ENCODE measurements at regions not wholly inside any gene's neighbourhood (a gene's known extent, or its start where the extent isn't known, plus 50 kb on each side); places are given as distances from the start of the nearest gene placed in this dataset.

DNA sequence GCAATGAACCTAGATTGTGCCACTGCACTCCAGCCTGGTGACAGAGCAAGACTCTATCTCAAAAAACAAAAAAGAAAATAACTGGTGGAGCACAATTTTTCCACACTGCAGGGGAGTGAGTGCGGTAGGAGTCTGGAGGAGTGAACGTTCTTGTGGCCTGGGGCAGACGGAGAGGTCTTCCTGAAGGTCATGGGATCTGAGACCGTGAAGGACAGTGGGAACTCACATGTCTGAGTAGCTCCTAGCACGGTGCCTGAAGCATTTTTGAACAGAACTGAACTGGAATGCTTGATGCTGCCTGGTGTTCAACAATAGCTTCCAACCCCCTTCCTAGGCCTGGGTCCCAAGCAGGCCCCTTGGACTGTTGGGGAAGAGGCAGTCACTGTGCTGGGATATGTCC, 84.3 kb upstream of the PODXL start:
- H3K79me2 ChIP-seq (ENCODE audit: insufficient read depth, low read length) = no peaks in the 10 kb centered on the region
- no peaks in the 10 kb centered on the region for H3K4me1 ChIP-seq (ENCODE audit: insufficient read depth, low read length)
- no peak overlapping the region for H3K9ac ChIP-seq (ENCODE audit: low read length)
- H2AFZ ChIP-seq (ENCODE audit: low read depth, low read length) = no peak overlapping the region
- FAIRE-seq (no peak), DNase-seq (ENCODE audit: low read depth) (no peak)
- no peak overlapping the region for H3K27ac ChIP-seq (ENCODE audit: low read depth, low read length)
- Mint-ChIP-seq H3K4me3 (ENCODE audit: unreplicated experiment) (no peak overlapping the region), H3K27me3 (ENCODE audit: low read depth, unreplicated experiment) (peaks cover 22% of the 10 kb centered on the region), H3K9me3 (ENCODE audit: unreplicated experiment) (no peaks in the 10 kb centered on the region), H3K27ac (ENCODE audit: unreplicated experiment) (no peak overlapping the region), H3K4me1 (ENCODE audit: low read depth, unreplicated experiment) (peaks cover 10% of the 10 kb centered on the region), H3K36me3 (ENCODE audit: low read depth, unreplicated experiment) (no peaks in the 10 kb centered on the region)
- no peak overlapping the region for H3K4me2 ChIP-seq (ENCODE audit: low read length)
- no peaks in the 10 kb centered on the region for H4K20me1 ChIP-seq (ENCODE audit: insufficient read depth, low read length)
- H3K9me3 ChIP-seq (ENCODE audit: insufficient read depth, low read depth, low read length) = no peaks in the 10 kb centered on the region
- no peak overlapping the region for H3K4me3 ChIP-seq (ENCODE audit: insufficient read depth, low read depth, low read length)
- H3K36me3 ChIP-seq (ENCODE audit: insufficient read depth, low read length) = no peaks in the 10 kb centered on the region
- H3K27me3 ChIP-seq (ENCODE audit: insufficient read depth, low read length) = no peaks in the 10 kb centered on the region
- TF ChIP-seq EZH2 (IDR thresholded peaks at IDR 0.05; ENCODE audit: insufficient read depth, low read length) = no peak
- TF ChIP-seq, protein P1, sequence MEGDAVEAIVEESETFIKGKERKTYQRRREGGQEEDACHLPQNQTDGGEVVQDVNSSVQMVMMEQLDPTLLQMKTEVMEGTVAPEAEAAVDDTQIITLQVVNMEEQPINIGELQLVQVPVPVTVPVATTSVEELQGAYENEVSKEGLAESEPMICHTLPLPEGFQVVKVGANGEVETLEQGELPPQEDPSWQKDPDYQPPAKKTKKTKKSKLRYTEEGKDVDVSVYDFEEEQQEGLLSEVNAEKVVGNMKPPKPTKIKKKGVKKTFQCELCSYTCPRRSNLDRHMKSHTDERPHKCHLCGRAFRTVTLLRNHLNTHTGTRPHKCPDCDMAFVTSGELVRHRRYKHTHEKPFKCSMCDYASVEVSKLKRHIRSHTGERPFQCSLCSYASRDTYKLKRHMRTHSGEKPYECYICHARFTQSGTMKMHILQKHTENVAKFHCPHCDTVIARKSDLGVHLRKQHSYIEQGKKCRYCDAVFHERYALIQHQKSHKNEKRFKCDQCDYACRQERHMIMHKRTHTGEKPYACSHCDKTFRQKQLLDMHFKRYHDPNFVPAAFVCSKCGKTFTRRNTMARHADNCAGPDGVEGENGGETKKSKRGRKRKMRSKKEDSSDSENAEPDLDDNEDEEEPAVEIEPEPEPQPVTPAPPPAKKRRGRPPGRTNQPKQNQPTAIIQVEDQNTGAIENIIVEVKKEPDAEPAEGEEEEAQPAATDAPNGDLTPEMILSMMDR (IDR thresholded peaks at IDR 0.05; ENCODE audit: insufficient read depth, low read depth, low read length) = no peak

DNA sequence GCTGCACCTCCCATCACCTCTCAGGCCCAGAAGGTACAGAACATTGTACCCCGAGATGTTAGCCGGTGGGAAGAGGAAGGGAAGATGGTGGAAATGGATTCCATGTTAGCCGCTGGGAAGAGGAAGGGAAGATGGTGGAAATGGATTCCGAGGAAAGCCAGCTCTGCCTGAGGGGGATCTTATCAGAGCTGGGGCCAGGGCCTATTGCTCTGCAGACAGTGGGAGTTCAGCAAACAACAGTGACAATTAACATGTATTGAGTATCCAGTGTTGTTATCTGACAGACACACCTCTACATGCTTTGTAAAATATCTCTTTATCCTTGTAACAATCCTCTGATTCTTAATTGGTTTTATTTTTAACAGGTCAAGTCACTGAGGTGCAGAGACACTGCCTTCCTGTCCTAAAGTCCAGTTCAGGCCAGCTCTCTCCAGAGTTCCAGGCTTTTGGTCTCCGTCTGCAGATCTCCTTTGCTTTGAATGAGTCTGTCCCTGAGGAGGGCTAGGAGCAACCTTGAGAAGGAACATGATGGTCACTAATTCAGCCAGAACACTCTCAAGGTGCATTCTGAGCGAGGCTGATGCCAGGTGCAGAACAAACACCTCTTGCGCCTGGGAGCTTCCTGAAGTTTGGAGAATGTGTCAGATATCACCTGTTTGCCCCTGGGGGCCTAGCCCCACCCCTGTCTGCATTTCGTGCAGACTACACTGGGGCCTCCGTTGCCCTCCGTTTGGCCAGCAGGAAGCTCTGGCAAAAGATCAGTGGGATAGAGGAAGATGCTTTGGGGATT, 82.4 kb upstream of the PODXL start:
- Mint-ChIP-seq H3K4me3 (ENCODE audit: unreplicated experiment) (no peak overlapping the region), H3K27me3 (ENCODE audit: low read depth, unreplicated experiment) (peaks cover 22% of the 10 kb centered on the region), H3K4me1 (ENCODE audit: low read depth, unreplicated experiment) (peaks cover 12% of the 10 kb centered on the region), H3K27ac (ENCODE audit: unreplicated experiment) (no peak overlapping the region), H3K9me3 (ENCODE audit: unreplicated experiment) (no peaks in the 10 kb centered on the region), H3K36me3 (ENCODE audit: low read depth, unreplicated experiment) (no peaks in the 10 kb centered on the region)
- H3K4me3 ChIP-seq (ENCODE audit: insufficient read depth, low read depth, low read length) = no peak overlapping the region
- no peak overlapping the region for H3K27ac ChIP-seq (ENCODE audit: low read depth, low read length)
- no peak for TF ChIP-seq EZH2 (IDR thresholded peaks at IDR 0.05; ENCODE audit: insufficient read depth, low read length)
- TF ChIP-seq, protein P1 (IDR thresholded peaks at IDR 0.05; ENCODE audit: insufficient read depth, low read depth, low read length) = no peak
- H3K9me3 ChIP-seq (ENCODE audit: insufficient read depth, low read depth, low read length) = no peaks in the 10 kb centered on the region
- no peaks in the 10 kb centered on the region for H3K27me3 ChIP-seq (ENCODE audit: insufficient read depth, low read length)
- no peak overlapping the region for H2AFZ ChIP-seq (ENCODE audit: low read depth, low read length)
- no peak overlapping the region for H3K4me2 ChIP-seq (ENCODE audit: low read length)
- H3K9ac ChIP-seq (ENCODE audit: low read length) = no peak overlapping the region
- H3K79me2 ChIP-seq (ENCODE audit: insufficient read depth, low read length) = no peaks in the 10 kb centered on the region
- peaks cover 3% of the 10 kb centered on the region for H3K4me1 ChIP-seq (ENCODE audit: insufficient read depth, low read length)
- H4K20me1 ChIP-seq (ENCODE audit: insufficient read depth, low read length) = no peaks in the 10 kb centered on the region
- DNase-seq (ENCODE audit: low read depth) (no peak), FAIRE-seq (no peak)
- H3K36me3 ChIP-seq (ENCODE audit: insufficient read depth, low read length) = no peaks in the 10 kb centered on the region

DNA sequence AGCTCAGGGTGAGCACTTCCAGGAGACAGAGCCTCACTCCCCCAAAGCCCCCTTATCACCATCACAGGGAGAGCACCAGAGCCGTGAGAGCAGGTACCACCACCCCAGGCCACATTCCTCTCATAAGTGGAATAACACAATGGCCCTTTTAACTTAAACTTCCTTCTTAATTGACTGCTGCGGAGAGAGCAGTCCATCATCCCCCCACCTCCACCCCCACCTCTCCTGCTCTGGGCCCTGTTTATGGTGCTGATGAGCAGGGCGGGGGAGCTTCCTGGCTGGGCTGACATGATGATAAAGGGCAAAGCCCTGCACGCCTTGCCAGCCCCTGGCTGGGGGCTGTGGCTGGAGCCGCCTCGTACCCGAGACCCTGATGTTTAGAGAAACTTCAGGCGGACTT, 81.4 kb upstream of the PODXL start:
- no peak for FAIRE-seq
- Mint-ChIP-seq H3K9me3 (ENCODE audit: unreplicated experiment) (no peaks in the 10 kb centered on the region), H3K4me1 (ENCODE audit: low read depth, unreplicated experiment) (peaks cover 21% of the 10 kb centered on the region), H3K27ac (ENCODE audit: unreplicated experiment) (no peak overlapping the region), H3K27me3 (ENCODE audit: low read depth, unreplicated experiment) (peaks cover 19% of the 10 kb centered on the region), H3K4me3 (ENCODE audit: unreplicated experiment) (no peak overlapping the region), H3K36me3 (ENCODE audit: low read depth, unreplicated experiment) (no peaks in the 10 kb centered on the region)
- Histone ChIP-seq H3K9ac (ENCODE audit: low read length) (no peak overlapping the region), H3K9me3 (ENCODE audit: insufficient read depth, low read depth, low read length) (no peaks in the 10 kb centered on the region), H3K4me3 (ENCODE audit: insufficient read depth, low read depth, low read length) (no peak overlapping the region), H4K20me1 (ENCODE audit: insufficient read depth, low read length) (no peaks in the 10 kb centered on the region), H3K36me3 (ENCODE audit: insufficient read depth, low read length) (no peaks in the 10 kb centered on the region), H3K4me2 (ENCODE audit: low read length) (no peak overlapping the region), H3K4me1 (ENCODE audit: insufficient read depth, low read length) (peaks cover 12% of the 10 kb centered on the region), H3K27me3 (ENCODE audit: insufficient read depth, low read length) (no peaks in the 10 kb centered on the region), H3K27ac (ENCODE audit: low read depth, low read length) (no peak overlapping the region), H2AFZ (ENCODE audit: low read depth, low read length) (no peak overlapping the region), H3K79me2 (ENCODE audit: insufficient read depth, low read length) (no peaks in the 10 kb centered on the region)
- DNase-seq (ENCODE audit: low read depth) = no peak
- TF ChIP-seq, protein P1 (IDR thresholded peaks at IDR 0.05; ENCODE audit: insufficient read depth, low read depth, low read length) = no peak
- TF ChIP-seq EZH2 (IDR thresholded peaks at IDR 0.05; ENCODE audit: insufficient read depth, low read length) = no peak

Measured in astrocyte (in vitro differentiated cells and primary cell).